Neural cell (in vitro differentiated cells): ENCODE measurements at regions not wholly inside any gene's neighbourhood (a gene's known extent, or its start where the extent isn't known, plus 50 kb on each side); places are given as distances from the start of the nearest gene placed in this dataset.

ENCODE experiments used
- EP300 ChIP-seq: fragments of 450-650 bp; conservative IDR thresholded peaks from 2 replicates; pipeline ENCODE4 v1.6.1; 2014; ENCODE audit warnings: antibody characterized with exemption, mild to moderate bottlenecking, moderate library complexity; ENCODE audit not compliant: poor library complexity, severe bottlenecking
- POLR2AphosphoS5 ChIP-seq: IDR thresholded peaks from 2 replicates; pipeline ENCODE4 v1.6.1; 2012
- RAD21 ChIP-seq: fragments of 450-650 bp; conservative IDR thresholded peaks from 2 replicates; pipeline ENCODE4 v1.6.1; 2014; ENCODE audit warnings: antibody characterized with exemption, mild to moderate bottlenecking, moderate library complexity
- TF ChIP-seq, protein P1 (sequence below): fragments of 450-650 bp; IDR thresholded peaks from 2 replicates; pipeline ENCODE4 v1.5.1; 2014; ENCODE audit warnings: antibody characterized with exemption, mild to moderate bottlenecking, moderate library complexity; ENCODE audit not compliant: poor library complexity, severe bottlenecking
- TF ChIP-seq, protein P2 (sequence below): IDR thresholded peaks from 2 replicates; pipeline ENCODE4 v1.6.1; 2012; ENCODE audit warnings: borderline replicate concordance

DNA sequence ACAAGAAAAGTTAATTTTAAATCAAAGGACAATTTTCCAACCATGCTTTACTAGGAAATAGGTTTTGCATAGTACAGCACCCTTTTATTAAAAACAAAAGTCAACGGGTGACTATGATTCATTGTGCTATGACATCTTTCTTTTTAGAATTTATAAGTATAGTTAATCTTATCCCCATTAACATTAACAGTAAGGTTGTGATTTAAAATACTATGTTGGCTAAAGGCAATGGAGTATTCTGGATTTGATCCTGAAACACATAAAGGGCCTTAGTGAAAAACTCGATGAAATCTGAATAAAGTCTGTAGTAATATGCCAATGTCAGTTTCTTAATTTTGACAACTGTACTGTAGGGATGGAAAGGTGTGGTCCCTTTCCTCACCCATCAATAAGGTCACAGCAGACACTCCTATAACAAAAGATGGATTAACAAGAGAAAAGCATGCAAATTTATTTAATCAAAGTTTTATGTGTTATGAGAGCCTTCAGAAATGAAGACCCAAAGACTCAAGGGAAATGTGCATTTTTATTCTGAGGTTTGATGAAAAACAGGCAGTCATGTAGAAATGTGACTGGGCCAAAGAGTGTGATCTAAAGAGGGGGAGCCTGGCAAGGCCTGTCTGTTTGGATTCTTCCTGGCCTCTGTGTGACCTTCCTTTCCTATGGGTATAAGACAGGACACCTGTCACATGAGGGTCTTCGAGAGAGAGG is 731.4 kb downstream of the TSN start:
- TF ChIP-seq, protein P1, sequence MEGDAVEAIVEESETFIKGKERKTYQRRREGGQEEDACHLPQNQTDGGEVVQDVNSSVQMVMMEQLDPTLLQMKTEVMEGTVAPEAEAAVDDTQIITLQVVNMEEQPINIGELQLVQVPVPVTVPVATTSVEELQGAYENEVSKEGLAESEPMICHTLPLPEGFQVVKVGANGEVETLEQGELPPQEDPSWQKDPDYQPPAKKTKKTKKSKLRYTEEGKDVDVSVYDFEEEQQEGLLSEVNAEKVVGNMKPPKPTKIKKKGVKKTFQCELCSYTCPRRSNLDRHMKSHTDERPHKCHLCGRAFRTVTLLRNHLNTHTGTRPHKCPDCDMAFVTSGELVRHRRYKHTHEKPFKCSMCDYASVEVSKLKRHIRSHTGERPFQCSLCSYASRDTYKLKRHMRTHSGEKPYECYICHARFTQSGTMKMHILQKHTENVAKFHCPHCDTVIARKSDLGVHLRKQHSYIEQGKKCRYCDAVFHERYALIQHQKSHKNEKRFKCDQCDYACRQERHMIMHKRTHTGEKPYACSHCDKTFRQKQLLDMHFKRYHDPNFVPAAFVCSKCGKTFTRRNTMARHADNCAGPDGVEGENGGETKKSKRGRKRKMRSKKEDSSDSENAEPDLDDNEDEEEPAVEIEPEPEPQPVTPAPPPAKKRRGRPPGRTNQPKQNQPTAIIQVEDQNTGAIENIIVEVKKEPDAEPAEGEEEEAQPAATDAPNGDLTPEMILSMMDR = no peak
- TF ChIP-seq POLR2AphosphoS5 (no peak), RAD21 (no peak), EP300 (no peak)
- TF ChIP-seq, protein P2, sequence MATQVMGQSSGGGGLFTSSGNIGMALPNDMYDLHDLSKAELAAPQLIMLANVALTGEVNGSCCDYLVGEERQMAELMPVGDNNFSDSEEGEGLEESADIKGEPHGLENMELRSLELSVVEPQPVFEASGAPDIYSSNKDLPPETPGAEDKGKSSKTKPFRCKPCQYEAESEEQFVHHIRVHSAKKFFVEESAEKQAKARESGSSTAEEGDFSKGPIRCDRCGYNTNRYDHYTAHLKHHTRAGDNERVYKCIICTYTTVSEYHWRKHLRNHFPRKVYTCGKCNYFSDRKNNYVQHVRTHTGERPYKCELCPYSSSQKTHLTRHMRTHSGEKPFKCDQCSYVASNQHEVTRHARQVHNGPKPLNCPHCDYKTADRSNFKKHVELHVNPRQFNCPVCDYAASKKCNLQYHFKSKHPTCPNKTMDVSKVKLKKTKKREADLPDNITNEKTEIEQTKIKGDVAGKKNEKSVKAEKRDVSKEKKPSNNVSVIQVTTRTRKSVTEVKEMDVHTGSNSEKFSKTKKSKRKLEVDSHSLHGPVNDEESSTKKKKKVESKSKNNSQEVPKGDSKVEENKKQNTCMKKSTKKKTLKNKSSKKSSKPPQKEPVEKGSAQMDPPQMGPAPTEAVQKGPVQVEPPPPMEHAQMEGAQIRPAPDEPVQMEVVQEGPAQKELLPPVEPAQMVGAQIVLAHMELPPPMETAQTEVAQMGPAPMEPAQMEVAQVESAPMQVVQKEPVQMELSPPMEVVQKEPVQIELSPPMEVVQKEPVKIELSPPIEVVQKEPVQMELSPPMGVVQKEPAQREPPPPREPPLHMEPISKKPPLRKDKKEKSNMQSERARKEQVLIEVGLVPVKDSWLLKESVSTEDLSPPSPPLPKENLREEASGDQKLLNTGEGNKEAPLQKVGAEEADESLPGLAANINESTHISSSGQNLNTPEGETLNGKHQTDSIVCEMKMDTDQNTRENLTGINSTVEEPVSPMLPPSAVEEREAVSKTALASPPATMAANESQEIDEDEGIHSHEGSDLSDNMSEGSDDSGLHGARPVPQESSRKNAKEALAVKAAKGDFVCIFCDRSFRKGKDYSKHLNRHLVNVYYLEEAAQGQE = no peak
